ENCODE measurements at regions not wholly inside any gene's neighbourhood (a gene's known extent, or its start where the extent isn't known, plus 50 kb on each side); places are given as distances from the start of the nearest gene placed in this dataset.

- DNase-seq (ENCODE audit: extremely low read depth in 1 of 2, low read depth in 1 of 2), result no peak
Observed at GRCh38 chr5:8048920-8049319, 180.0 kb downstream of the MTRR start.

DNA sequence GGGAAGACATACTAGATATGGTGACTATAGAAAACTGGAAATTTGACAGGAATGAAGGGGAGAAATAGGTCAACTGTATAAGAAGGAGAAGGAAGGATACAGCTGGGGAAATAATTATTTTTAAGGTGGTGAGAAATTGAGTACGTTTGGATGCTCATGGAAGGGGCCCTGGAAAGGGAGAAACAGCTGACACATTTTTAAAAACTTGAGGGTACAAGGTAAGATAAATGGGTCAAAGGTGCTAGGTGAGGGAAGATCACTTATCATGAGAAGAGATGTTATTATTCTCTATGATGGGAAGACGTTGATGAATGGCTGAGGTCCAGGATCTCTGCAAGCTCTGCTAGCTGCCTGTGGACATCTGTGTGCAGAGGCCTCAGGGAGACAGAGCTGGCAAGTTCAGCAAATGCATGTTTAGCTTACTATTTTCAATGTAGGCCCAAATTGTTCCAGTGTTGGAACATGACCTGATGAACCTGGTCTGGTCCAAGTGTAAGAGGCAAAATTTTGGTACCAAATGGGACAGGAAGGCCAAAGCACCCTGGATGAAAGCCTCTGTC is 181.7 kb downstream of the MTRR start:
- DNase-seq (ENCODE audit: extremely low read depth in 1 of 2, low read depth in 1 of 2), result no peak

DNA sequence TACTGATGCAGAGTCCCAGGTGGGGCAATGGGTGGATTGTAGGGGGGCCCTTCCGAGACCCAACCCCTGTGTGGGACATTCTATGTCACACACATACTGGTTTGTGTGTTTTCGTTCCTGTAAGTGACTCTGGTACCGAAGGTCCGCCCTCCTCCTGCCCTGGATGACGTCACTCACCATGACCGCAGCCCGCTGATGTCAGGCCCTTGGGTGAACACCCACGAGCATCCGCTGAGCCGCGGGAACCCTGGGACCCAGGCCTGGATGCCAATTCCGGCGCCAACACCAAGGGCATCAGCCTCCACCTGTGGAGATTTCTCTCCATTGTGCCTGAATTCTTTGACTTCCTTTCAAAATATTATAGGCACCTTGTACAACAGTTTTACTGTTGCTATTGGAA is 184.3 kb downstream of the MTRR start:
- DNase-seq (ENCODE audit: extremely low read depth in 1 of 2, low read depth in 1 of 2), result no peak

- no peak for DNase-seq (ENCODE audit: extremely low read depth in 1 of 2, low read depth in 1 of 2)
Observed at GRCh38 chr5:8057769-8058168, 188.8 kb downstream of the MTRR start.

GRCh38 chr5:8058616-8059190 is 189.8 kb downstream of the MTRR start:
- no peak for DNase-seq (ENCODE audit: extremely low read depth in 1 of 2, low read depth in 1 of 2)

GRCh38 chr5:8059337-8059736 is 190.4 kb downstream of the MTRR start:
- no peak for DNase-seq (ENCODE audit: extremely low read depth in 1 of 2, low read depth in 1 of 2)

DNA sequence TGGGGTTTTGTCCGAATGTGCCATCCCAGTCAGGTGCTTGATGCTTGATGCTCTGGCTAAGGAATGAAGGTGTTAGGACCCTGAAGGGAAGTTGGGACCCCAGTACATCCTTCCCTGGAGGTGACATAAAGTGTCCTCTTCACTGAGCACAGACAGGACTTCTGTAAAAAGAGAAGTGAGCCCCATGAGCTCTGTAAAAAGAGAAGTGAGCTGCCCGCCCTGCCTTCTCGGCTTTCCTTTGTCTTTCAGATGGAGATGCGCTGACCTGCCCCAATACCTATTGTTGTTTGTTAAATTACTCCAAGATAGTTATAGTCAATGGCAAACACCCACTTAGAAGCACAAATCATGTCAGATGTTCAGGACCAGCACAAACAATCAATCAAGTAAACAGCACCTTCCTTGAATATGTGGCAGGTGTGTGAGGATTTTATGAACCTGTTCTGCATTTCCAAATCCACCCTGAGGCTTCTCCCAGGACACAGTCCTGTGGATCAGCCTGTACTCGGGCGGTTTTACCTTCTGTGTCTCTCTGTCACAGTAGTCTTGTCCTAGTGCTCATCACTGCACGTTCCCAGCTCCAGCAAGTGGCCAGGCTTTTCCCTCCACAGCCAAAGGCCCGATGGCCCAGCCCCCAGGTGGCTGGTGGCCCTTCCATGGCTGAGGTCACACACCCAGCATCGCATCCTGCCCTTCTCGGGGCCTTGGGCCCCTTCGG is 191.4 kb downstream of the MTRR start:
- no peak for DNase-seq (ENCODE audit: extremely low read depth in 1 of 2, low read depth in 1 of 2)

DNA sequence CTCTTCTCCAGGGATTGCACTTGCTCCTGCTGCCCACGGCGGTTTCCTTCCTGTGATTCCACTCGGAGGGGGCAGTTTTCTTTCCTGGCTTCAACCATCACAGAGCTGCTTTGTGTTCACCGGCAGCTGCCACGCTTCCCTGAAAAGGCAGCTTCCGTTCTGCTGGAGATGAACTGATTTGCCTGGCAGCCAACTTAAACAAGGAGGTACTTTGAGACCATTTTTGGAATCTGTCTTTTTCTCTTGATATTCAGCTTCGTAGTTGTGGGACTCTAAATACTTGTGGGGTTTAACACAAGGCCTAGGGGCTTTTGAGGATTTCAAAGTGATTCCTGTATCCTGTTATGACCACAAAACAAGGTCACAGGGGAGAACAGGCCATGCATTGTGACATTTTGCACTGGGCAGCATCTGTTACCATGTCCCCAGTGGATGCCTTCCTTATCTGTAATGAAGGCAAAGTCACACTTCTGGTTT is 192.0 kb downstream of the MTRR start:
- DNase-seq (ENCODE audit: extremely low read depth in 1 of 2, low read depth in 1 of 2), result no peak

GRCh38 chr5:8062521-8062920 is 193.6 kb downstream of the MTRR start:
- no peak for DNase-seq (ENCODE audit: extremely low read depth in 1 of 2, low read depth in 1 of 2)

GRCh38 chr5:8068078-8068477 is 199.1 kb downstream of the MTRR start:
- DNase-seq (ENCODE audit: extremely low read depth in 1 of 2, low read depth in 1 of 2), result no peak

GRCh38 chr5:8070138-8070537 is 201.2 kb downstream of the MTRR start:
- no peak for DNase-seq (ENCODE audit: extremely low read depth in 1 of 2, low read depth in 1 of 2)

- no peak for DNase-seq (ENCODE audit: extremely low read depth in 1 of 2, low read depth in 1 of 2)
Observed at GRCh38 chr5:8079056-8079455, 210.1 kb downstream of the MTRR start.

- no peak for DNase-seq (ENCODE audit: extremely low read depth in 1 of 2, low read depth in 1 of 2)
Observed at GRCh38 chr5:8081179-8081578, 212.2 kb downstream of the MTRR start.

GRCh38 chr5:8093669-8094068 is 224.7 kb downstream of the MTRR start:
- no peak for DNase-seq (ENCODE audit: extremely low read depth in 1 of 2, low read depth in 1 of 2)

DNA sequence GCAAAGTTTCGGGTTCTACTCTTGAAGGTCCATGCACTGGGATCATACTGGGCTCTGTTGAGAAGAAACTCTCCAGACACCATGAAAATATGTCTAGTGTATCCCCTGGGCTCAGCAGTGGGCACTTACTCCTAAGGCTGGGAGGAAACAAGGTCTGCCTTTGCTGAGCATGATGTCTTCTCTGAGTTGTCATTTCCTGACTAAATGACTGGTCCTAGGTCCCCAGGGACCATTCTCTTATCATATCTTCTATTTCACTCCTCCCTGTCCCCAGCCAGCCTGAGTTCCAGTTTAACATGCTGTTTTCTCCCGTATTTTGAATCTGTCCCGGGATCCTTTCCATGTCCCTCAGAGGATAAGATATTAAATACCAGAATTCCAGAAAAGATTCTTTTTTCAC is 225.4 kb downstream of the MTRR start:
- no peak for DNase-seq (ENCODE audit: extremely low read depth in 1 of 2, low read depth in 1 of 2)

DNA sequence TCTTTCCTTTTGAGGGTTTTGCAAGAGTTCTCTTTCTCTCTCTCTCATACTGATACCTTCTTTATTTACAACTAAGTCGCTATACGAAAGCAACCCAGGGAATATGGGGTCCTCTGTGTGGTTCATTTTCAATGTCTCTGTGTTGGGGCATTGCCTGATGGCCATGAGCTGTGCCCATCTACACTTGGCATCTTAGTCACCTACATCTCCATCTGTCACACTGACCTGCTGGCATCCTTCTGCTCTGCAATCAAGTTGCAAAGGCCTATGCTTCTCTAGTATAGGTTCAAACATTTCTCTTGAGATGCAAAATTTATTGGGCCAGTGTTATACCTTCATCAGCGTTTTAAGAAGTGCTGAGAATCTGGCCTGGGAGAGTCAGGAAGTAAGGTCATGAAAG is 228.2 kb downstream of the MTRR start:
- DNase-seq (ENCODE audit: extremely low read depth in 1 of 2, low read depth in 1 of 2), result no peak

DNA sequence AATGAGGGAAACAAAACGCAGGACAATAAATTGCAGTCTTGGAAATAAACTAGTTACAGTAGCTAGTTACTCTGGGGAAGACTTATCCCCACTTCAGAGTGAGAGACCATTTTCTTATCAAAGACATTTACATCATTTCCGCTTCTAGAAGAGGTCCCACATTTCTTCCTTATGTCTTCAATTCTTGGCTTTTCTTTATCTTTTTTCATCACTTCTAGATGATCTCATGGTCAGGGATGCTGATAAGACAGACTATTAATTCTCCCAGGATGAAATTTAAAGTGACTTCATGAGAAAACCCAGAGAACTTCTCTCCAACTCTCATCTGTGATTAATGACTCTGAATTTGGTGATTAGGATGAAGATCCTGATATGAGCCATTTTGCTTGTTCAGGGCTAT is 229.1 kb downstream of the MTRR start:
- DNase-seq (ENCODE audit: extremely low read depth in 1 of 2, low read depth in 1 of 2), result no peak

DNA sequence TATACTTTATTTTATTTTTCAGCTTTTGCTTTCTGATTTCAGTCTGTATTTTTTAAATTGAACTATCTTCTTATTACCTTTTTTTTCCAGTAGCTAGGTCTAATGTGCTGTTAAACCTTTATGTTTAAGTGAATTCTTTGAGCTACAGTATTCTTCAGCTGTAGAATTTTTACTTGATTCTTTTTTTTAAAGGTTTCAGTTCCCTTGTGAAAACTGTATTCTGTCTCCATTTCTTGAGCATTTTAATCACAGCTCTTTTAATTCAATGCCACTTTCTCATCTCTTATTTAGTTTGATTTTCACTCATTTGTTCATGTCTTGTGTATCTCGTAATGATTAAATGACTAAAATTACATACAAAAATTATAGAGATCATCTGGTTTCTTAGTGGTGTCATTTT is 233.8 kb downstream of the MTRR start:
- DNase-seq (ENCODE audit: extremely low read depth in 1 of 2, low read depth in 1 of 2), result no peak

- no peak for DNase-seq (ENCODE audit: extremely low read depth in 1 of 2, low read depth in 1 of 2)
Observed at GRCh38 chr5:8114597-8115266, 245.8 kb downstream of the MTRR start.

DNA sequence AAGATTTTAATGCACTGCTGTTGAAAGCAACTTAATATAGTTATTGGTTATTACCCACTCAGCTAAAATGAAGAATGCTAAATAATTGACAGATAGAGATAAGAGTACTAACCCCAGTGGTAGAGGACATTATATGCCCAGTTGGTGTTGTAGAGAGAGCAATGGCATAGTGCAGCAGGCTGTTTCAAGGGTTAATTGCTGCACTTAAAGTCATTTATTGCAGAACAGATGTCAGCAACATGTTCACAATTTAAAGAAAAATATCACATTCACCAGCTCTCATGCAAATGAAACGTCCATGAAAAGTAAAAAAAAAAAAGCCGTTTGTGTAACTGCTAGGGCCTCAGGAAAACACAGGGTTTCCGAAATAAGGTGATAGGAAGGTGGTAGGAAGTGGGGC is 254.6 kb downstream of the MTRR start:
- no peak for DNase-seq (ENCODE audit: extremely low read depth in 1 of 2, low read depth in 1 of 2)

DNA sequence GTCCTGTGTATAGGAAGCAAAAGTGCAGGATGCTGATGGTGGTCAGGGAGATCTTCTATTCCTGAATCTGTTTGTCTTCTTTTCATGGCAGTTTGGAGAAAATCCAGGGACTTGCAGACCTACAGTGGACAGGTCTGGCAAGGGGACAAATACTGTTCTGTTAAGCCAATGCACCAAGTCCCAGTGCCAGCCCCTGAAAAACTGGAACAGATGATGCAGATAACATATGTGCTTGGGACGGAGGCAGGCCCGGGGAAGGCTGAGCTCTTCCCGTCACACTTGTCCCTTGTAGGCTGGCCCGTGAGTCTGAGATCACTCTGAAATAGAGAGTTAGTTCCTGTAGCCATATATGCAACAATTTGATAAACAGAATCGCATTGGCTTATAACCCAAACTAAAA is 265.7 kb downstream of the MTRR start:
- DNase-seq (ENCODE audit: extremely low read depth in 1 of 2, low read depth in 1 of 2), result no peak

DNA sequence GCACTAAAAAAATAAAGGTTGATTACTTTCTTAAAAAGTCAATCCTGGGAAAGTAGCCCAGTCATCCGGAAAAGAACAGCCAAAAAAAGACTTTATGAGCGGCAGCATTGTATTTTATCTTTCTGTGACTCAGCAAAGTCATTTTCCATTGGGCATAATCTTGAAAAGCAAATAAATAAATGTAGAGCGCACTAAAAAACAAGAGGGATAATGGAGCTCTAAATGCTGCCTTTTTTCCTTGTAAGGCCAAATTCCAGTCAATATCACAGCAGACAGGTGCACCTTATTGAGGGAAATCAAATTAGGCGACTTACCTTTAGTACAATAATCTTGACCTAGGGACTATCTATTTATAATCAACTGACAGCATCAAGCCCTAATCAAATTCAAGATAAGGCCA is 266.8 kb downstream of the MTRR start:
- no peak for DNase-seq (ENCODE audit: extremely low read depth in 1 of 2, low read depth in 1 of 2)

All from stimulated activated CD8-positive, alpha-beta memory T cell treated with anti-CD3 and anti-CD28 coated beads, Interleukin-7, amount 100 ng/mL, for 48 hours (primary cell).